Calu3 (cell line): ENCODE measurements at regions not wholly inside any gene's neighbourhood (a gene's known extent, or its start where the extent isn't known, plus 50 kb on each side); places are given as distances from the start of the nearest gene placed in this dataset.

Source experiments
- BruUV-seq: library from RNA; stranded (reverse); fragments of 400-500 nt; replicated peaks from 2 replicates; lab custom pipeline; 2021; lab: Mats Ljungman, UMichigan
- CTCF ChIA-PET: fragments of 300-600 bp; sonication (Branson Sonifier 250); formaldehyde crosslinking; loops from one replicate; lab custom pipeline; 2022; ENCODE audit warnings: antibody characterized with exemption; lab: Charles Lee
- DNase-seq: peaks from one replicate; pipeline ENCODE4 v3.0.0; 2022
- H3K27ac Mint-ChIP-seq: one replicate; pipeline ENCODE4 v1.8.0; 2022; ENCODE audit warnings: mixed read lengths; ENCODE audit not compliant: unreplicated experiment
- H3K27me3 Mint-ChIP-seq: one replicate; pipeline ENCODE4 v1.8.0; 2022; ENCODE audit warnings: mixed read lengths; ENCODE audit not compliant: unreplicated experiment
- H3K36me3 Mint-ChIP-seq: one replicate; pipeline ENCODE4 v1.8.0; 2022; ENCODE audit warnings: mild to moderate bottlenecking, moderate library complexity, mixed read lengths; ENCODE audit not compliant: insufficient read depth, unreplicated experiment
- H3K4me1 Mint-ChIP-seq: one replicate; pipeline ENCODE4 v1.8.0; 2022; ENCODE audit warnings: mild to moderate bottlenecking, low read depth, mixed read lengths; ENCODE audit not compliant: unreplicated experiment
- H3K4me3 Mint-ChIP-seq: one replicate; pipeline ENCODE4 v1.8.0; 2022; ENCODE audit warnings: mild to moderate bottlenecking, low read depth, moderate library complexity, mixed read lengths; ENCODE audit not compliant: unreplicated experiment
- H3K9me3 Mint-ChIP-seq: one replicate; pipeline ENCODE4 v1.8.0; 2022; ENCODE audit warnings: low read depth, mixed read lengths; ENCODE audit not compliant: unreplicated experiment
- CTCF ChIP-seq: fragments of 200-600 bp; IDR thresholded peaks from one replicate; pipeline ENCODE4 v1.8.0; 2022; ENCODE audit warnings: antibody characterized with exemption; ENCODE audit not compliant: unreplicated experiment
- intact Hi-C: fragments of 100-400 bp; cut with micrococcal nuclease; formaldehyde crosslinking; loops from one replicate; pipeline ENCODE4 v1.10.0; 2022; ENCODE audit not compliant: unreplicated experiment

DNA sequence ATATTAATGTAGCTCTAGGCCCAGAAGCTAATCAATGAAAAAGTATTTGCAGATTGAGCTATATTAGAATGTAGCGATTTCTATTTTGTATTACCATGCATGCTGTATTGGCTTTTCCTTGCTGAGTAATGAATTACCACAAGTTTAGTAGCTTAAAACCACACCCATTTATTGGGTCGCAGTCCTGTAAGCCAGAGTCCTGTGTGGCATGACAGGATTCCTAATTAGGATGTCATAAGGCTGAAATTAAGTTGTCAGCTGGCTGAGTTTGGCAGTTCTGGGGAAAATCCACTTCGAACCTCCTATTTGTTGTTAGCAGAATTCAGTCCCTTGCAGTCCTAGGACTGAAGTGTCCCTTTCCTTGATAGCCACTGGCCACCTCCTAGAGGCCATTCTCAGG, 50.3 kb upstream of the HHIP start:
- intact Hi-C loops, result no loop called here
- Mint-ChIP-seq H3K36me3 (peaks cover 5% of the 10 kb centered on the region), H3K9me3 (no peaks in the 10 kb centered on the region), H3K4me3 (no peak overlapping the region), H3K4me1 (peaks cover 18% of the 10 kb centered on the region), H3K27me3 (no peaks in the 10 kb centered on the region), H3K27ac (no peak overlapping the region)
- CTCF ChIA-PET, result interaction anchor here (1.5 kb wide), 1 partner anchor 9 kb away, joined by 3 read pairs; no protein-coding TSS in a partner anchor
- BruUV-seq, result no TSS peak
- DNase-seq, result no peak
- no peak for TF ChIP-seq CTCF
